ENCODE measurements at regions not wholly inside any gene's neighbourhood (a gene's known extent, or its start where the extent isn't known, plus 50 kb on each side); places are given as distances from the start of the nearest gene placed in this dataset.

- TF ChIP-seq ZNF274 (IDR thresholded peaks at IDR 0.05; ENCODE audit: low read length) (no peak), ZNF274 (tag by site-specific recombination; IDR thresholded peaks at IDR 0.05; ENCODE audit: borderline replicate concordance) (no peak), ZNF785 (tag by site-specific recombination; IDR thresholded peaks at IDR 0.05) (no peak), ZNF660 (tag by site-specific recombination; IDR thresholded peaks at IDR 0.05) (peak; percentile 90), ZNF692 (tag by site-specific recombination; IDR thresholded peaks at IDR 0.05) (peak; percentile 21; the same call in 1 of the 2 replicates), BCL11B (tag by site-specific recombination; IDR thresholded peaks at IDR 0.05; ENCODE audit: low read depth) (peak; percentile 71; the same call in 1 of the 2 replicates), KLF17 (tag by site-specific recombination; IDR thresholded peaks at IDR 0.05) (no peak), KLF1 (tag by site-specific recombination; IDR thresholded peaks at IDR 0.05) (0 out of 2 replicates have a peak, but pooled peaks have one; percentile 23), ZBTB17 (tag by site-specific recombination; IDR thresholded peaks at IDR 0.05) (0 out of 2 replicates have a peak, but pooled peaks have one; percentile 7), ZNF362 (tag by site-specific recombination; IDR thresholded peaks at IDR 0.05) (no peak), ZNF530 (tag by site-specific recombination; IDR thresholded peaks at IDR 0.05; ENCODE audit: low read depth) (no peak), ZNF558 (tag by site-specific recombination; IDR thresholded peaks at IDR 0.05) (no peak), ZNF426 (tag by site-specific recombination; IDR thresholded peaks at IDR 0.05) (no peak), TRIM28 (IDR thresholded peaks at IDR 0.05; ENCODE audit: borderline replicate concordance, low read length) (no peak), ZNF677 (tag by site-specific recombination; IDR thresholded peaks at IDR 0.05) (0 out of 2 replicates have a peak, but pooled peaks have one; percentile 45), HOXA7 (CRISPR knock-in tag; IDR thresholded peaks at IDR 0.05; ENCODE audit: borderline replicate concordance) (no peak), ZNF768 (tag by site-specific recombination; IDR thresholded peaks at IDR 0.05) (no peak), ZBTB44 (tag by site-specific recombination; IDR thresholded peaks at IDR 0.05) (peak; percentile 72)
These were observed 59.8 kb upstream of the ACOT11 start (continued) for GRCh38 chr1:54488065-54488750.

- Histone ChIP-seq H3K4me1 (ENCODE audit: control insufficient read depth, insufficient read depth, low read length) (peaks cover 4% of the 10 kb centered on the region), H3K4me3 (ENCODE audit: low read depth, low read length) (no peak overlapping the region), H3K36me3 (ENCODE audit: control insufficient read depth in 2 of 2, insufficient read depth in 1 of 2, low read length in 2 of 2) (no peaks in the 10 kb centered on the region), H3K9me3 (ENCODE audit: control insufficient read depth, insufficient read depth, low read depth, low read length) (no peaks in the 10 kb centered on the region), H3K27ac (ENCODE audit: extremely low read depth, low read depth, low read length) (peak overlapping the region; percentile 12; the same call in 1 of the 2 replicates)
- ChIA-PET CTCF (interaction anchor here (0.8 to 1.8 kb wide), 5 partner anchors 93 to 628 kb away, joined by 3 to 6 read pairs (median 3); no protein-coding TSS in a partner anchor), POLR2A (interaction anchor here (4.2 kb wide), 1 partner anchor 81 kb away, joined by 44 read pairs; the partner anchor contains the start of gene SSBP3)
- no peak for TF ChIP-seq ZNF558 (tag by site-specific recombination; IDR thresholded peaks at IDR 0.05)
- TF ChIP-seq ZNF449 (tag by site-specific recombination; IDR thresholded peaks at IDR 0.05): no peak
- TF ChIP-seq ZNF785 (tag by site-specific recombination; IDR thresholded peaks at IDR 0.05): no peak
- TF ChIP-seq GLI2 (tag by site-specific recombination; IDR thresholded peaks at IDR 0.05; ENCODE audit: borderline replicate concordance, low read depth): no peak
- no peak for TF ChIP-seq PRDM2 (tag by site-specific recombination; IDR thresholded peaks at IDR 0.05; ENCODE audit: borderline replicate concordance)
- no peak for TF ChIP-seq KLF9 (tag by site-specific recombination; IDR thresholded peaks at IDR 0.05; ENCODE audit: low read depth)
- TF ChIP-seq ZBTB21 (tag by site-specific recombination; IDR thresholded peaks at IDR 0.05): no peak
These were observed 60.4 kb upstream of the ACOT11 start for GRCh38 chr1:54487571-54488050.

Measured in HEK293 (cell line).